ENCODE measurements at regions not wholly inside any gene's neighbourhood (a gene's known extent, or its start where the extent isn't known, plus 50 kb on each side); places are given as distances from the start of the nearest gene placed in this dataset.

- 98 to 100% methylated on average over 1 of the region's 1 CpG for WGBS, 2 donors
- peaks cover 0 to 5% (median 0%) of the 10 kb centered on the region in 5 donors for H3K4me1 ChIP-seq (ENCODE audit: control insufficient read depth in 5 of 5, insufficient read depth in 5 of 5, low read length in 5 of 5)
- ATAC-seq (ENCODE audit: insufficient read depth, low FRiP score) (no peak), DNase-seq (no peak)
- no peaks in the 10 kb centered on the region for H3K36me3 ChIP-seq (ENCODE audit: control insufficient read depth in 4 of 4, insufficient read depth in 4 of 4, low read length in 4 of 4)
- H3K4me3 ChIP-seq = no peak overlapping the region
- no peaks in the 10 kb centered on the region for H3K9me3 ChIP-seq (ENCODE audit: control insufficient read depth in 4 of 4, insufficient read depth in 3 of 4, low read length in 3 of 4)
- no peak overlapping the region for H3K27ac ChIP-seq (ENCODE audit: low read depth in 1 of 2, low read length in 1 of 2)
- no peaks in the 10 kb centered on the region for H3K27me3 ChIP-seq (ENCODE audit: control insufficient read depth in 3 of 3, insufficient read depth in 3 of 3, low read length in 2 of 3)
- no peak overlapping the region for H3K9ac ChIP-seq (ENCODE audit: insufficient read depth in 1 of 2, low read length in 2 of 2)
- TF ChIP-seq, protein P1, sequence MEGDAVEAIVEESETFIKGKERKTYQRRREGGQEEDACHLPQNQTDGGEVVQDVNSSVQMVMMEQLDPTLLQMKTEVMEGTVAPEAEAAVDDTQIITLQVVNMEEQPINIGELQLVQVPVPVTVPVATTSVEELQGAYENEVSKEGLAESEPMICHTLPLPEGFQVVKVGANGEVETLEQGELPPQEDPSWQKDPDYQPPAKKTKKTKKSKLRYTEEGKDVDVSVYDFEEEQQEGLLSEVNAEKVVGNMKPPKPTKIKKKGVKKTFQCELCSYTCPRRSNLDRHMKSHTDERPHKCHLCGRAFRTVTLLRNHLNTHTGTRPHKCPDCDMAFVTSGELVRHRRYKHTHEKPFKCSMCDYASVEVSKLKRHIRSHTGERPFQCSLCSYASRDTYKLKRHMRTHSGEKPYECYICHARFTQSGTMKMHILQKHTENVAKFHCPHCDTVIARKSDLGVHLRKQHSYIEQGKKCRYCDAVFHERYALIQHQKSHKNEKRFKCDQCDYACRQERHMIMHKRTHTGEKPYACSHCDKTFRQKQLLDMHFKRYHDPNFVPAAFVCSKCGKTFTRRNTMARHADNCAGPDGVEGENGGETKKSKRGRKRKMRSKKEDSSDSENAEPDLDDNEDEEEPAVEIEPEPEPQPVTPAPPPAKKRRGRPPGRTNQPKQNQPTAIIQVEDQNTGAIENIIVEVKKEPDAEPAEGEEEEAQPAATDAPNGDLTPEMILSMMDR (IDR thresholded peaks at IDR 0.05; ENCODE audit: control extremely low read depth, extremely low read depth) = no peak
These were observed 418.1 kb downstream of the ACTL7B start for GRCh38 chr9:108437656-108438055.

- WGBS, 2 donors = 52 to 74% methylated on average over 4 of the region's 4 CpGs
- Histone ChIP-seq H3K4me3 (no peak overlapping the region), H3K9ac (ENCODE audit: insufficient read depth in 1 of 2, low read length in 2 of 2) (no peak overlapping the region), H3K4me1 (ENCODE audit: control insufficient read depth in 5 of 5, insufficient read depth in 5 of 5, low read length in 5 of 5) (peaks cover 0 to 5% (median 0%) of the 10 kb centered on the region in 5 donors), H3K27ac (ENCODE audit: low read depth in 1 of 2, low read length in 1 of 2) (no peak overlapping the region), H3K27me3 (ENCODE audit: control insufficient read depth in 3 of 3, insufficient read depth in 3 of 3, low read length in 2 of 3) (no peaks in the 10 kb centered on the region), H3K9me3 (ENCODE audit: control insufficient read depth in 4 of 4, insufficient read depth in 3 of 4, low read length in 3 of 4) (no peaks in the 10 kb centered on the region), H3K36me3 (ENCODE audit: control insufficient read depth in 4 of 4, insufficient read depth in 4 of 4, low read length in 4 of 4) (no peaks in the 10 kb centered on the region)
- ATAC-seq (ENCODE audit: insufficient read depth, low FRiP score) = no peak
- TF ChIP-seq, protein P1 (IDR thresholded peaks at IDR 0.05; ENCODE audit: control extremely low read depth, extremely low read depth) = no peak
- DNase-seq = no peak
These were observed 419.3 kb downstream of the ACTL7B start for GRCh38 chr9:108436448-108436847.

DNA sequence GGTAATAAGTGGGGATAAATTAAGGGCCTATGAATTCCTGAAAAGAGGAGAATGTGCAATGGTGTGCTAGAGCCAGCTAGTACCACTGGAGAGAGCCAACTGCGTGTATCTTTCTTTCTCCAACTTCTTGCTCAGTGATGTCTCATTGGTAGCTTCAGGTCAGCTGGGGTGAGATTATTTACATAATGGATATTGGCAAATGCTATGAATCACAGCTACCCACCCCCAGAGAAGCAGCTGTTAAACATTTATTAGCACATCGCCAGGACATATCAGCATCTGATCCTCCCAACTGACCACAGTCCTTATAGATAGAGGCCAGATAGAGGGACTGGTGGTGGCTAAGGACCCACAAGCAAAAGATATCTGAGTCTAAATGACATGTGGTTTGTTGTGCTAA is 421.3 kb downstream of the ACTL7B start:
- 85 to 94% methylated on average over 2 of the region's 2 CpGs for WGBS, 2 donors
- Histone ChIP-seq H3K27me3 (ENCODE audit: control insufficient read depth in 3 of 3, insufficient read depth in 3 of 3, low read length in 2 of 3) (no peaks in the 10 kb centered on the region), H3K27ac (ENCODE audit: low read depth in 1 of 2, low read length in 1 of 2) (no peak overlapping the region)

More for the DNA sequence above, 421.3 kb downstream of the ACTL7B start:
- no peak overlapping the region for H3K9ac ChIP-seq (ENCODE audit: insufficient read depth in 1 of 2, low read length in 2 of 2)
- peak in 1 of 3 donors; percentile 16 for DNase-seq
- H3K4me1 ChIP-seq (ENCODE audit: control insufficient read depth in 5 of 5, insufficient read depth in 5 of 5, low read length in 5 of 5) = peaks cover 0 to 5% (median 0%) of the 10 kb centered on the region in 5 donors
- no peak overlapping the region for H3K4me3 ChIP-seq
- TF ChIP-seq, protein P1 (IDR thresholded peaks at IDR 0.05; ENCODE audit: control extremely low read depth, extremely low read depth) = no peak
- peaks cover 0 to 6% (median 4%) of the 10 kb centered on the region in 4 donors for H3K9me3 ChIP-seq (ENCODE audit: control insufficient read depth in 4 of 4, insufficient read depth in 3 of 4, low read length in 3 of 4)
- no peaks in the 10 kb centered on the region for H3K36me3 ChIP-seq (ENCODE audit: control insufficient read depth in 4 of 4, insufficient read depth in 4 of 4, low read length in 4 of 4)
- peak; percentile 41 for ATAC-seq (ENCODE audit: insufficient read depth, low FRiP score)
